ENCODE measurements at regions not wholly inside any gene's neighbourhood (a gene's known extent, or its start where the extent isn't known, plus 50 kb on each side); places are given as distances from the start of the nearest gene placed in this dataset.

DNA sequence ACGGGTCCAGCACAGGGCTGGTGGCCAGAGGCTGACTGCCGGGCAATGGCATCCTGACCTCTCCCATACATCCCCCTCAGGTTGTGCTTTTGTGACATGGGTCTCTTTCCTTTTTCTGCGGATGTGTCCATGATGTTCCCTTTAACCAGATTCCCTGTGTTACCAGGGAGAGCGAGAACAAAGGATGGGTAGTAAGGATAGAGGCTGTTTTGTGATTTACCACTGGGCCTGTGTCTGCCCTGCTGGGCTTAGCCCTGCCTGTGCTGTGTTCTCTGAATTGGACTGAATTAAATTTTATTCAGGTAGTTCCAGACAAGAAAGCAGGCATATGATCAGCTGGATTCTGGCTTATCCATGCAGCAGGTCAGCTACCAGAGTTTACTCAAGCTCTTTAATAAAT is 301.6 kb downstream of the RWDD3 start:
- H3K27me3 Mint-ChIP-seq (ENCODE audit: low read depth in 3 of 3) = peaks cover 0 to 3% (median 0%) of the 10 kb centered on the region in 3 donors
- intact Hi-C loops (cut with micrococcal nuclease) = no loop called here

DNA sequence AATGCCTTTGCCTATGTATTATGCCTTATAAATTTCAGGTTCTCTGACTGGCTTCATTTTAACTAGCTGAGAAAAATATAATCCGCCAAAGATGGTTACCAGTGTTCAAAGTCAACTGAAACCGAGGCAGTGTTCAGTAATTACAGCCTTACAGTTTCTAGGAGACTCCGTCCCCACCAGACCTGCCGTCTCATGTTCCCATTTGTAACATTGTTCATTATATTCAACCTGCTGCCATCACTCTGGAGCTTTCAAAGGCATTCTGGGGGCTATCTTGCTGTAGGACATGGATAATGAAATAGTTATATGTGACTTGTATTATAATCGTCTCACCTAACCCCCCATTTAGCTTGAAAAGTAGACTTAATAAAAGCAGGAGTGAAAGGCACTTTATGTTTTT is 302.5 kb downstream of the RWDD3 start:
- H3K27me3 Mint-ChIP-seq (ENCODE audit: low read depth in 3 of 3) = peaks cover 0 to 3% (median 0%) of the 10 kb centered on the region in 3 donors
- H3K4me1 Mint-ChIP-seq = no peaks in the 10 kb centered on the region
- Histone ChIP-seq H3K36me3 (replicated peaks in 1 of 2; ENCODE audit: control insufficient read depth in 1 of 2, insufficient read depth in 2 of 2, low read length in 2 of 2) (no peaks in the 10 kb centered on the region), H3K9ac (ENCODE audit: insufficient read depth, low read length, poor library complexity, severe bottlenecking) (no peak overlapping the region), H3K9me3 (replicated peaks in 1 of 2; ENCODE audit: control insufficient read depth in 1 of 2, insufficient read depth in 1 of 2, low read length in 2 of 2) (peaks cover 16 to 24% of the 10 kb centered on the region in 2 donors), H3K4me2 (replicated peaks; ENCODE audit: extremely low read depth, low read length, poor library complexity, severe bottlenecking) (no peak overlapping the region), H3K4me3 (replicated peaks in 1 of 3; ENCODE audit: low read depth in 2 of 3, low read length in 3 of 3) (no peak overlapping the region), H3K4me1 (ENCODE audit: control insufficient read depth in 1 of 2, insufficient read depth in 2 of 2, low read length in 2 of 2) (no peaks in the 10 kb centered on the region), H4K20me1 (ENCODE audit: insufficient read depth, low read length) (no peaks in the 10 kb centered on the region), H2AFZ (ENCODE audit: insufficient read depth, low read depth, low read length, poor library complexity, severe bottlenecking) (no peak overlapping the region), H3K27ac (ENCODE audit: low read depth in 1 of 2, low read length in 2 of 2) (no peak overlapping the region), H3K27me3 (ENCODE audit: control insufficient read depth in 2 of 2, insufficient read depth in 2 of 2, low read length in 2 of 2) (no peaks in the 10 kb centered on the region), H3K79me2 (ENCODE audit: insufficient read depth, low read length) (no peaks in the 10 kb centered on the region)
- TF ChIP-seq, protein P1, sequence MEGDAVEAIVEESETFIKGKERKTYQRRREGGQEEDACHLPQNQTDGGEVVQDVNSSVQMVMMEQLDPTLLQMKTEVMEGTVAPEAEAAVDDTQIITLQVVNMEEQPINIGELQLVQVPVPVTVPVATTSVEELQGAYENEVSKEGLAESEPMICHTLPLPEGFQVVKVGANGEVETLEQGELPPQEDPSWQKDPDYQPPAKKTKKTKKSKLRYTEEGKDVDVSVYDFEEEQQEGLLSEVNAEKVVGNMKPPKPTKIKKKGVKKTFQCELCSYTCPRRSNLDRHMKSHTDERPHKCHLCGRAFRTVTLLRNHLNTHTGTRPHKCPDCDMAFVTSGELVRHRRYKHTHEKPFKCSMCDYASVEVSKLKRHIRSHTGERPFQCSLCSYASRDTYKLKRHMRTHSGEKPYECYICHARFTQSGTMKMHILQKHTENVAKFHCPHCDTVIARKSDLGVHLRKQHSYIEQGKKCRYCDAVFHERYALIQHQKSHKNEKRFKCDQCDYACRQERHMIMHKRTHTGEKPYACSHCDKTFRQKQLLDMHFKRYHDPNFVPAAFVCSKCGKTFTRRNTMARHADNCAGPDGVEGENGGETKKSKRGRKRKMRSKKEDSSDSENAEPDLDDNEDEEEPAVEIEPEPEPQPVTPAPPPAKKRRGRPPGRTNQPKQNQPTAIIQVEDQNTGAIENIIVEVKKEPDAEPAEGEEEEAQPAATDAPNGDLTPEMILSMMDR (IDR thresholded peaks at IDR 0.05) = no peak
- DNase-seq = no peak
- no peaks in the 10 kb centered on the region for H3K36me3 Mint-ChIP-seq
- intact Hi-C loops (cut with micrococcal nuclease) = no loop called here
- no peak overlapping the region for H3K27ac Mint-ChIP-seq
- H3K4me3 Mint-ChIP-seq = no peak overlapping the region
- 92% methylated on average over 3 of the region's 5 CpGs for WGBS (ENCODE audit: insufficient coverage)
- peaks cover 0 to 16% (median 3%) of the 10 kb centered on the region in 7 donors for H3K9me3 Mint-ChIP-seq

More for the DNA sequence above, 301.6 kb downstream of the RWDD3 start:
- no peak overlapping the region for H2AFZ ChIP-seq (ENCODE audit: insufficient read depth, low read depth, low read length, poor library complexity, severe bottlenecking)
- H3K9me3 ChIP-seq (replicated peaks in 1 of 2; ENCODE audit: control insufficient read depth in 1 of 2, insufficient read depth in 1 of 2, low read length in 2 of 2) = peaks cover 16 to 24% of the 10 kb centered on the region in 2 donors
- no peaks in the 10 kb centered on the region for H3K4me1 ChIP-seq (ENCODE audit: control insufficient read depth in 1 of 2, insufficient read depth in 2 of 2, low read length in 2 of 2)
- H3K4me1 Mint-ChIP-seq = no peaks in the 10 kb centered on the region
- TF ChIP-seq, protein P1 (IDR thresholded peaks at IDR 0.05) = no peak
- H3K9ac ChIP-seq (ENCODE audit: insufficient read depth, low read length, poor library complexity, severe bottlenecking) = no peak overlapping the region
- H3K9me3 Mint-ChIP-seq = peaks cover 0 to 16% (median 3%) of the 10 kb centered on the region in 7 donors
- H3K27ac Mint-ChIP-seq = no peak overlapping the region
- no peak overlapping the region for H3K4me3 Mint-ChIP-seq
- H3K27me3 ChIP-seq (ENCODE audit: control insufficient read depth in 2 of 2, insufficient read depth in 2 of 2, low read length in 2 of 2) = no peaks in the 10 kb centered on the region
- no peaks in the 10 kb centered on the region for H3K79me2 ChIP-seq (ENCODE audit: insufficient read depth, low read length)
- no peaks in the 10 kb centered on the region for H3K36me3 ChIP-seq (replicated peaks in 1 of 2; ENCODE audit: control insufficient read depth in 1 of 2, insufficient read depth in 2 of 2, low read length in 2 of 2)
- no peak overlapping the region for H3K4me3 ChIP-seq (replicated peaks in 1 of 3; ENCODE audit: low read depth in 2 of 3, low read length in 3 of 3)
- no peak overlapping the region for H3K4me2 ChIP-seq (replicated peaks; ENCODE audit: extremely low read depth, low read length, poor library complexity, severe bottlenecking)
- DNase-seq = no peak
- H3K36me3 Mint-ChIP-seq = no peaks in the 10 kb centered on the region
- no peaks in the 10 kb centered on the region for H4K20me1 ChIP-seq (ENCODE audit: insufficient read depth, low read length)
- no peak overlapping the region for H3K27ac ChIP-seq (ENCODE audit: low read depth in 1 of 2, low read length in 2 of 2)
- WGBS (ENCODE audit: insufficient coverage) = 88% methylated on average over 1 of the region's 4 CpGs

All from CD14-positive monocyte (primary cell).